GM23338 (cell line): ENCODE measurements at regions not wholly inside any gene's neighbourhood (a gene's known extent, or its start where the extent isn't known, plus 50 kb on each side); places are given as distances from the start of the nearest gene placed in this dataset.

Experiments used
- ATAC-seq: fragments of 200-7000 bp; cut with Tn5 transposase; 3 replicates; pipeline ENCODE4 v1.9.1; 2020
- DNase-seq: peaks from one replicate; pipeline ENCODE4 v3.0.0-alpha.2; 2015; ENCODE audit warnings: low spot score
- H2AFZ ChIP-seq: fragments of 200-600 bp; sonication (generic); 2 replicates; pipeline ENCODE4 v1.8.0; 2016; ENCODE audit warnings: antibody characterized with exemption, mild to moderate bottlenecking, moderate library complexity
- H3F3A ChIP-seq: fragments of 200-600 bp; sonication (generic); replicated peaks from 2 replicates; pipeline ENCODE4 v1.8.0; 2017; ENCODE audit warnings: antibody characterized with exemption, mixed run types, low read depth
- H3K27ac ChIP-seq: fragments of 200-600 bp; sonication (generic); 2 replicates; pipeline ENCODE4 v1.6.1; 2016; ENCODE audit warnings: low read depth
- H3K27me3 ChIP-seq: fragments of 200-600 bp; sonication (generic); 2 replicates; pipeline ENCODE4 v1.8.0; 2016; ENCODE audit warnings: mild to moderate bottlenecking, mixed run types, moderate library complexity; ENCODE audit not compliant: insufficient read depth
- H3K36me3 ChIP-seq: fragments of 200-600 bp; sonication (generic); 2 replicates; pipeline ENCODE4 v1.8.0; 2016; ENCODE audit warnings: mild to moderate bottlenecking; ENCODE audit not compliant: insufficient read depth
- H3K4me1 ChIP-seq: fragments of 200-600 bp; sonication (generic); 2 replicates; pipeline ENCODE4 v1.8.0; 2016; ENCODE audit warnings: mild to moderate bottlenecking, moderate library complexity; ENCODE audit not compliant: insufficient read depth
- H3K4me2 ChIP-seq: fragments of 200-600 bp; sonication (generic); 2 replicates; pipeline ENCODE4 v1.7.1; 2017; ENCODE audit warnings: mixed run types
- H3K4me3 ChIP-seq: fragments of 200-600 bp; sonication (generic); 2 replicates; pipeline ENCODE4 v1.6.1; 2016; ENCODE audit warnings: mixed run types
- H3K79me2 ChIP-seq: fragments of 200-600 bp; sonication (generic); replicated peaks from 2 replicates; pipeline ENCODE4 v1.8.0; 2017; ENCODE audit warnings: mild to moderate bottlenecking; ENCODE audit not compliant: insufficient read depth
- H3K9me2 ChIP-seq: fragments of 200-600 bp; sonication (generic); 2 replicates; pipeline ENCODE4 v1.8.0; 2017; ENCODE audit not compliant: insufficient read depth
- H4K20me1 ChIP-seq: fragments of 200-600 bp; sonication (generic); replicated peaks from 2 replicates; pipeline ENCODE4 v1.8.0; 2017; ENCODE audit warnings: mild to moderate bottlenecking; ENCODE audit not compliant: insufficient read depth
- H3K27ac Mint-ChIP-seq: 2 replicates; pipeline ENCODE4 v1.8.0; 2020; ENCODE audit warnings: inconsistent platforms, mild to moderate bottlenecking, moderate library complexity, mixed read lengths
- H3K27me3 Mint-ChIP-seq: 3 replicates; pipeline ENCODE4 v1.8.0; 2022; ENCODE audit warnings: low read depth, mild to moderate bottlenecking, moderate library complexity, mixed read lengths, inconsistent platforms; ENCODE audit not compliant: insufficient read depth, poor library complexity
- H3K36me3 Mint-ChIP-seq: 3 replicates; pipeline ENCODE4 v1.8.0; 2021; ENCODE audit warnings: low read depth, mild to moderate bottlenecking, inconsistent platforms, moderate library complexity, mixed read lengths
- H3K4me1 Mint-ChIP-seq: 3 replicates; pipeline ENCODE4 v1.8.0; 2020; ENCODE audit warnings: mild to moderate bottlenecking, inconsistent platforms, mixed read lengths
- H3K4me3 Mint-ChIP-seq: 3 replicates; pipeline ENCODE4 v1.8.0; 2021; ENCODE audit warnings: moderate library complexity, mild to moderate bottlenecking, inconsistent platforms, mixed read lengths
- H3K9me3 Mint-ChIP-seq: 3 replicates; pipeline ENCODE4 v1.8.0; 2020; ENCODE audit warnings: moderate library complexity, mild to moderate bottlenecking, inconsistent platforms, mixed read lengths
- CREB1 ChIP-seq: fragments of 250-450 bp; sonication (Bioruptor Pico); IDR thresholded peaks from 2 replicates; pipeline ENCODE4 v1.5.0; 2020; ENCODE audit warnings: low read depth, mild to moderate bottlenecking, moderate library complexity
- CTCF ChIP-seq, 2 experiments: fragments of 200-600 bp in 1 of 2; sonication (generic) in 1 of 2; conservative IDR thresholded peaks; 2 replicates each; pipeline versions ENCODE4 v1.5.1 to v1.6.1; 2016 to 2017; ENCODE audit warnings: antibody characterized with exemption in 2 of 2, low read depth in 2 of 2, mild to moderate bottlenecking in 2 of 2, moderate library complexity in 1 of 2
- EZH2 ChIP-seq: fragments of 200-600 bp; sonication (generic); IDR thresholded peaks from one replicate; pipeline ENCODE4 v1.8.0; 2017; ENCODE audit warnings: antibody characterized with exemption, mild to moderate bottlenecking, low read depth; ENCODE audit not compliant: unreplicated experiment
- EZH2phosphoT487 ChIP-seq: fragments of 200-600 bp; sonication (generic); IDR thresholded peaks from one replicate; pipeline ENCODE4 v1.8.1; 2018; ENCODE audit warnings: antibody characterized with exemption; ENCODE audit not compliant: unreplicated experiment
- JUNB ChIP-seq: IDR thresholded peaks from one replicate; pipeline ENCODE4 v1.6.1; 2016; ENCODE audit warnings: antibody characterized with exemption; ENCODE audit not compliant: unreplicated experiment
- NANOG ChIP-seq: IDR thresholded peaks from 2 replicates; pipeline ENCODE4 v1.6.1; 2016; ENCODE audit warnings: antibody characterized with exemption, borderline replicate concordance
- POLR2AphosphoS5 ChIP-seq: IDR thresholded peaks from 2 replicates; pipeline ENCODE4 v1.6.1; 2016; ENCODE audit warnings: antibody characterized with exemption, low read depth
- REST ChIP-seq: IDR thresholded peaks from one replicate; pipeline ENCODE4 v1.6.1; 2018; ENCODE audit warnings: antibody characterized with exemption; ENCODE audit not compliant: unreplicated experiment
- STAT1 ChIP-seq: IDR thresholded peaks from one replicate; pipeline ENCODE4 v1.6.1; 2016; ENCODE audit warnings: antibody characterized with exemption; ENCODE audit not compliant: unreplicated experiment
- ZNF114 ChIP-seq: fragments of 250-450 bp; sonication (Bioruptor Pico); IDR thresholded peaks from 2 replicates; pipeline ENCODE4 v1.5.0; 2020; ENCODE audit warnings: mild to moderate bottlenecking, moderate library complexity
- ZNF331 ChIP-seq: fragments of 250-450 bp; sonication (Bioruptor Pico); IDR thresholded peaks from 2 replicates; pipeline ENCODE4 v1.5.0; 2020; ENCODE audit warnings: low read depth, mild to moderate bottlenecking, moderate library complexity
- ZNF462 ChIP-seq: fragments of 250-450 bp; sonication (Bioruptor Pico); IDR thresholded peaks from 2 replicates; pipeline ENCODE4 v1.5.0; 2020; ENCODE audit warnings: mild to moderate bottlenecking, moderate library complexity
- TF ChIP-seq, protein P1 (sequence below): IDR thresholded peaks from 2 replicates; pipeline ENCODE4 v1.6.1; 2016; ENCODE audit warnings: antibody characterized with exemption

DNA sequence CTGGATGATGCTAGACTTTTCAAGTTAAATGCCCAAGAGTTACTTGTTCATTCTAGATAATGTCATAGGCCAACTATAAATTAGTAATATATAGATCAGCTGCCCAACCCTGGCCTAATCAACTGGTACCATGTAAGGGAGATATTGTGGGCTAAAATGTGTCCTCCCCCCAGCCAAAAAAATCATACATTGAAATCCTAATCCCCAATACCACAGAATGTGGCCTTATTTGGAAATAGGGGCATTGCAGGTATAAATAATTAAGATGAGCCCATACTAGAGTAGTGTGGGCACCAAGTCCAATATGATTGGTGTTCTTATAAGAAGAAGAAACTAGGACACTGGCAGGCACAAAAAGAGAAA, 92.5 kb downstream of the RPL22L1 start:
- ATAC-seq (no peak), DNase-seq (no peak)
- no peak for TF ChIP-seq ZNF114 (CRISPR knock-in tag)
- TF ChIP-seq CREB1 (CRISPR knock-in tag), result no peak
- no peak for TF ChIP-seq ZNF462 (CRISPR knock-in tag)
- no peak for TF ChIP-seq STAT1
- no peak for TF ChIP-seq EZH2
- TF ChIP-seq JUNB, result no peak
- TF ChIP-seq POLR2AphosphoS5, result no peak
- TF ChIP-seq CTCF (conservative IDR thresholded peaks at IDR 0.05; ENCODE audit: low read depth in 2 of 2), result no peak
- no peak for TF ChIP-seq REST
- TF ChIP-seq EZH2phosphoT487, result no peak
- TF ChIP-seq NANOG, result no peak
- TF ChIP-seq, protein P1, sequence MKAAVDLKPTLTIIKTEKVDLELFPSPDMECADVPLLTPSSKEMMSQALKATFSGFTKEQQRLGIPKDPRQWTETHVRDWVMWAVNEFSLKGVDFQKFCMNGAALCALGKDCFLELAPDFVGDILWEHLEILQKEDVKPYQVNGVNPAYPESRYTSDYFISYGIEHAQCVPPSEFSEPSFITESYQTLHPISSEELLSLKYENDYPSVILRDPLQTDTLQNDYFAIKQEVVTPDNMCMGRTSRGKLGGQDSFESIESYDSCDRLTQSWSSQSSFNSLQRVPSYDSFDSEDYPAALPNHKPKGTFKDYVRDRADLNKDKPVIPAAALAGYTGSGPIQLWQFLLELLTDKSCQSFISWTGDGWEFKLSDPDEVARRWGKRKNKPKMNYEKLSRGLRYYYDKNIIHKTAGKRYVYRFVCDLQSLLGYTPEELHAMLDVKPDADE, result no peak
- no peak for TF ChIP-seq ZNF331 (CRISPR knock-in tag)
- Histone ChIP-seq H3F3A (no peaks in the 10 kb centered on the region), H3K4me2 (no peak overlapping the region), H2AFZ (no peak overlapping the region), H3K27ac (no peak overlapping the region), H3K4me3 (no peak overlapping the region), H4K20me1 (no peaks in the 10 kb centered on the region), H3K36me3 (no peaks in the 10 kb centered on the region), H3K4me1 (no peaks in the 10 kb centered on the region), H3K27me3 (no peaks in the 10 kb centered on the region), H3K79me2 (no peaks in the 10 kb centered on the region), H3K9me2 (peaks cover 3% of the 10 kb centered on the region; the same call in 1 of the 2 replicates)
- no peak overlapping the region for H3K4me3 Mint-ChIP-seq
- no peaks in the 10 kb centered on the region for H3K36me3 Mint-ChIP-seq
- no peaks in the 10 kb centered on the region for H3K27me3 Mint-ChIP-seq
- H3K4me1 Mint-ChIP-seq, result no peaks in the 10 kb centered on the region
- 0 out of 3 replicates have a peak, but pooled peaks cover 5% of the 10 kb centered on the region for H3K9me3 Mint-ChIP-seq
- H3K27ac Mint-ChIP-seq, result no peak overlapping the region
